Ovary (tissue), 3 donors: ENCODE measurements at regions not wholly inside any gene's neighbourhood (a gene's known extent, or its start where the extent isn't known, plus 50 kb on each side); places are given as distances from the start of the nearest gene placed in this dataset.

Experiments
- EP300 ChIP-seq: sonication (generic); formaldehyde crosslinking; IDR thresholded peaks from one replicate; pipeline ENCODE4 v1.6.1; 2017; ENCODE audit warnings: antibody characterized with exemption
- TF ChIP-seq, protein P1 (sequence below), 3 donors: fragments of 450-650 bp in 2 of 3; fragments of 200-600 bp in 1 of 3; IDR thresholded peaks; one replicate each; pipeline versions ENCODE4 v1.5.1 to v1.8.0; 2016 to 2022; ENCODE audit warnings: antibody characterized with exemption in 3 of 3, mild to moderate bottlenecking in 1 of 3
- donor health status: DM: no; HTN: no; CAD: no.

DNA sequence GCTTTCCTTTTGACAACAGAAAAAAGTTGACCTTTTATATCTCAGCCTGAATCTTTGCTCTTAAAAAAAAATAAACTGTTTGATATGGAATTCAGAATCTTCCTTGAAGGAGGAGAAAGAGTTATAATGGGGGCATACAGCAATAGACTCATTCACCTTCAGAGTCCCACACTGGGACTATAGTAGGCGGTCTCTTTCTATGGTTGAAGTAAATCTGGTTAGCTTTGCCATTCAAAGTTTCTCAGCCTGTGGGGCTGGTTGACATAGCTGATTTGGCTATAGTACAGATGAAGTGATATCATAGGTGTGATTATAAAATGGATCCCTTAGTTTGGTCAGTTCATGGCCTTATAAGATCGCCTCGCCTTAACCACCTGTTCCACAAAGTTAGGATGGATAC is 156.2 kb downstream of the SH2D1A start:
- TF ChIP-seq, protein P1, sequence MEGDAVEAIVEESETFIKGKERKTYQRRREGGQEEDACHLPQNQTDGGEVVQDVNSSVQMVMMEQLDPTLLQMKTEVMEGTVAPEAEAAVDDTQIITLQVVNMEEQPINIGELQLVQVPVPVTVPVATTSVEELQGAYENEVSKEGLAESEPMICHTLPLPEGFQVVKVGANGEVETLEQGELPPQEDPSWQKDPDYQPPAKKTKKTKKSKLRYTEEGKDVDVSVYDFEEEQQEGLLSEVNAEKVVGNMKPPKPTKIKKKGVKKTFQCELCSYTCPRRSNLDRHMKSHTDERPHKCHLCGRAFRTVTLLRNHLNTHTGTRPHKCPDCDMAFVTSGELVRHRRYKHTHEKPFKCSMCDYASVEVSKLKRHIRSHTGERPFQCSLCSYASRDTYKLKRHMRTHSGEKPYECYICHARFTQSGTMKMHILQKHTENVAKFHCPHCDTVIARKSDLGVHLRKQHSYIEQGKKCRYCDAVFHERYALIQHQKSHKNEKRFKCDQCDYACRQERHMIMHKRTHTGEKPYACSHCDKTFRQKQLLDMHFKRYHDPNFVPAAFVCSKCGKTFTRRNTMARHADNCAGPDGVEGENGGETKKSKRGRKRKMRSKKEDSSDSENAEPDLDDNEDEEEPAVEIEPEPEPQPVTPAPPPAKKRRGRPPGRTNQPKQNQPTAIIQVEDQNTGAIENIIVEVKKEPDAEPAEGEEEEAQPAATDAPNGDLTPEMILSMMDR (IDR thresholded peaks at IDR 0.05) = no peak
- TF ChIP-seq EP300 = no peak
